Erythroblast (primary cell): ENCODE measurements at regions not wholly inside any gene's neighbourhood (a gene's known extent, or its start where the extent isn't known, plus 50 kb on each side); places are given as distances from the start of the nearest gene placed in this dataset.

Experiments
- GATA1 ChIP-seq: IDR thresholded peaks from 2 replicates; pipeline ENCODE4 v1.6.1; 2011; ENCODE audit warnings: low read depth, mild to moderate bottlenecking, control low read depth, low read length, moderate library complexity
- POLR2A ChIP-seq: IDR thresholded peaks from 2 replicates; pipeline ENCODE4 v1.6.1; 2011; ENCODE audit warnings: mild to moderate bottlenecking, low read length

DNA sequence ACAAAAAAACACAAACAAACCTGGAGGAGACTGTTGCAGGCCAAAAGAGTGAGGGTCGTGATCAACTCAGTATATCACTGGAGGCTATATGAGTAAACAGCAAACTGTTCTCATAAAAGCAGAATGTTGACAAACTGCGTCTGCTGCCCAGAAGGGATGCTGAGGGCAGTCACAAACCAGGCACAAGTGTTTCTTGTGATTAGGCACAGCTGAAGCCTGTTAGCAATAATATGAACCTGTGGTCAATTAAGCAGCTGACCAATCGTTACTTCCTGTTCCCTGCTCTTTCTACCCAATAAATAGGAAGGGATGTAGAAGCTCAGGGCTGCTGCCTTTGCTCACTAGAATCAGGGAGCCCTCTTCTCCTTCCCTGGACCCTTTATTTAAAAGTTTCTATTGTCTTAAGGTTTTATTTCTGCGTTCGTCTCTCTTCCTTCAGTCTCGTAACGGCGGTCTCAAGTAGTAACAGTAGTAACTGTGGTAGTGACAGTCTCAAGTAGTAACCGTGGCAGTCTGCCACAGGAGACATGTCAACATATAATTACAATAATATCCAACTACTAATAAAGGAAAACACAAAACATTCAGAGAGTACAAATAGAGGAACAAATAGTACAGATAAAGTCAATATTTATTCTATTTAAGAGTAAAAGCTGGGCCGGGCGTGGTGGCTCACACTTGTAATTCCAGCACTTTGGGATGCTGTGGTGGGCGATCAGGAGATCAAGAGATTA, 698.4 kb upstream of the CCDC54 start:
- TF ChIP-seq POLR2A (no peak), GATA1 (no peak)
